Fibroblast of skin of left quadriceps (primary cell): ENCODE measurements at regions not wholly inside any gene's neighbourhood (a gene's known extent, or its start where the extent isn't known, plus 50 kb on each side); places are given as distances from the start of the nearest gene placed in this dataset.

Experiments
- DNase-seq, 2 experiments: peaks; one replicate each; pipeline ENCODE4 v3.0.0-alpha.2; 2013; ENCODE audit warnings: low read depth in 2 of 2

GRCh38 chr10:94192974-94193373 lies 169.8 kb downstream of the NOC3L start:
- DNase-seq = no peak

- peak; percentile 42 to 50 for DNase-seq
Measured at GRCh38 chr10:94193466-94193924, 169.2 kb downstream of the NOC3L start.

DNA sequence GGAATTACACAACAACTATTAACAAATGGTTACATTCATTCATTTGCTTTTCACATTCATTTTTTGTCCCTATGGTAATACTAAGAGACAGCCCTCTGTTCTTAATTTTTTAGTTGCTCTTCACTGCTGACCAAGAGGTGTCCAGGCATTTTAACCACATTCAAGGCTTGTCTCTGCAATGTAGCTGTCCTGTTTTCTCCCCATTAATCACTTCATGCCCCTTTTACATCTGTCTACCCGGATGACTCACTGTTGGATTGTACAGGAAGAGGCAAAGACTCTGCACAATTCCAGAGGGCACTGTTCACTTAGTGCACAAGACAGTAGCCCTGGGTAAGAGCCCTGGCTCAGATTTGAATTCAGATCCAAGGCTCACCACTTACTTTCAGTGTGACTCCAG lies 168.5 kb downstream of the NOC3L start:
- DNase-seq = peak; percentile 14 to 24

DNA sequence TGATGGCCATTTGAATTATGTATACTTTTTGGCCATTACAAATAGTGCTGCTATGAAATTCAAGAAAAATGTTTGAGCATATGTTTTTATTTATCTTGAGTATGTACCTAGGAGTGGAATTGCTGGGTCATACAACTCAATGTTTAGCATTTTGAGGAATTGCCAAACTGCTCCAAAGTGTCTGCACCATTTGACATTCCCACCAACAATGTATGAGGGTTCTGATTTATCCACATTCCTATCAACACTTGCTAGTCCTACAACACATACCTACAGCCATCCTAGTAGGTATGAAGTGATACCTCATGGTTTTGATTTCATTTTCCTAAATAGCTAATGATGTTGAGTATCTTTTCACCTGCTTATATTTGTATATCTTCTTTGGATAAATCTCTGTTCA lies 165.5 kb downstream of the NOC3L start:
- no peak for DNase-seq

- no peak for DNase-seq
Measured at GRCh38 chr10:94198324-94198723, 164.4 kb downstream of the NOC3L start.

DNA sequence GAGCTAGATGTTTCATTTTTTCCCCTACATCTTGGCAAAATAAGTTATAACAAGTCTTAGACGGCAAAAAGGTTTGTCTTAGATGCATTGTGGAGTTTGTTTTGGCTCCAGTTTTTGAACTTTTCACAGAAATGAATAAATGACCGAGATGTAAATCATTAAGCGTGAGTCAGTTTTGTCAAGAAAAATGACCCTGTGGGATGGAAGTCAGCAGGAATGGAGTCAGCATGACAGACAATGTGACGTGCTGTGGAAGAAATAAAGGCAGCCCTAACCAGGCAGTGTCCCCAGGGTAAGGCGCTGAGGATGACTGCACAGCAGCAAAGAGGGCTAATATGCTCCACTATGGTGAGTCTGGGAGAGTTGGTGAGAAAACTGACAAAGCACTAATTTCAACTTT lies 163.2 kb downstream of the NOC3L start:
- no peak for DNase-seq

DNA sequence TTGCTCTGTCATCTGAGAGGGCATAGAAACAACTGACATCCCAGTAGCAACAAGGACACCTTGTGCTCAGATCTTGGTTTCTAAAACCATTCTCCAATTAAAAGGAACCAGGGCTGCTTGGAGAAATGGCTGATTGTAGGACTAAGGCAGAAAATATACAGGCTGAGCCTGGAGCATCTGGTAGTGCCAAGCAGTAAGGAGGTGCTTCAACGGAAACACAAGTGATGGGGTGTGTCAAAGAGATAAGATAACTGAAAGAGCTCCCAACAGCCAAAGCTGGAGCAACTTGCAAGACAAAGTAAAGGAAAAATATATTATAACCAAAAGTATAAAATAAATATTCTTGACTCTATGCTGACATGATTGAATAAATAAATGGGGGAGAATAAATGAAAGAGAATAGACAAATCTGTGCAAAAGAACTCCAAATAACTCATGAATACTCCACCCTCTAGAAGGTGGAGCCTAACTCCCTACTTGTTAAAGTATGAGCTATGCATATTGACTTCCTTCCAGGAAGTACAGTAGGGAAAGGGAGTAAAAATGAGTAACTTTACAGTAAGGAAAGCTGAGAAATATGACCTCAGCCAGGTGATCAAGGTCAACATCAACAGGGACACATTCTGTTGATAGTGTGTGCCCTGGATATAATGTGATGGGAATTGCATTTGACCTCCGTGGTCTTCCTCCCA lies 162.4 kb downstream of the NOC3L start:
- DNase-seq = no peak

DNA sequence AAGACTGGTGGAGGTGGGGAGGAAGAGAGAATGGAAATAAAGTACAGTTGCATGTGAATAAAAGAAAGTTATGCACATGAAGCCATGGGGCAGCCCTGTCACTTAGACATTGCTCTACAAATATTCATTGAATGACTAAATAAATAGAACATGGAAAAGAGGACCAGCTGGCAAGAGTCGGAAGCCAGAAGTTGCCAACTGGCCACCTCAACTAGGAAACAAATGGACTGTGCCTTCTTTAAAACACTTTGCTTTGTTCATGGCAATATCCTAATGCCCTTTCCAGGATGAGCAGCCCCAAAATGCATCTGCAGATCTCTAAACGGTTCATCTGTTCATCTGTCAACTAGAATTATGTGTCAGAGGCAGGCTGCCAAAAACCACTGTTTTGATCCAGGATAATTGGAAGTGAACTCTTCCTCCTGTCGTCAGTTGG lies 157.3 kb downstream of the NOC3L start:
- peak in 1 of 2 experiments; percentile 24 for DNase-seq

GRCh38 chr10:94206176-94206575 lies 156.6 kb downstream of the NOC3L start:
- DNase-seq = no peak

- DNase-seq = no peak
Measured at GRCh38 chr10:94208315-94208714, 154.4 kb downstream of the NOC3L start.

DNA sequence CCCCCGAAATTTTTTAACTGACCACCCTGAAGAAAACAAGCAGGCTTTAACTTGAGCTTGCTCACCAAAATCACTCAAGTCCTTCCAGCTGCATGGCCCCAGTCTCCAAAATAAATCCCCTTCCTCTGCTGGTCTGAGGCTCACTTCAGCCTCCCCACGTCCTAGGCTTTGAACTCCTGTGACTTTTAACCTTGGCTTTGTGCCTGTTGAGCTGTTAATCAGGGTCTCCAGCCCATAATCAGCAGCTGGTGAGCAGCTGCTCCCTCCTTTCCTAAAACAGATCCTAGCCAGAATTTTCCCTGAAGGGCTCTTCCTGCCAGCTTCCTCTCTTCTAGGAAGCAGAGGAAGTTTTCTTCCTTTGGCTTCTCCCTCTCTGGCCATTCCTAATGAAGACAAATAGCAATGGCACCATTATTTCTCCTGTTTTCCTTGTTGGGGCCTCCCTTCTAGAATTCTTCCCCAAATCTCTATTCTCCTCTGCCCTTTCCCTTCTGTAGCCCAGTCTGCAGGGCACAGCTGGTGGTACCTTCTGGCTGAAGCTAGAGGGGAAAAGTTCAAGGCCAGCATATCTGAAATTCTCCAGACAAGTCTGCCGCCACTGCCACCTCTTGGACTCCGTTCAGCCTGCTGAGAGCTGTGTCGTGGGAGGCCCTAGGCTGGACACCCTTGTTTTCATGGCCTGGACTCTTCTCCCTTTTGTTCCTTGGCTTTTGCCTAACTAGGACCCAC lies 152.1 kb downstream of the NOC3L start:
- DNase-seq = no peak

- no peak for DNase-seq
Measured at GRCh38 chr10:94211169-94211510, 151.6 kb downstream of the NOC3L start.

DNA sequence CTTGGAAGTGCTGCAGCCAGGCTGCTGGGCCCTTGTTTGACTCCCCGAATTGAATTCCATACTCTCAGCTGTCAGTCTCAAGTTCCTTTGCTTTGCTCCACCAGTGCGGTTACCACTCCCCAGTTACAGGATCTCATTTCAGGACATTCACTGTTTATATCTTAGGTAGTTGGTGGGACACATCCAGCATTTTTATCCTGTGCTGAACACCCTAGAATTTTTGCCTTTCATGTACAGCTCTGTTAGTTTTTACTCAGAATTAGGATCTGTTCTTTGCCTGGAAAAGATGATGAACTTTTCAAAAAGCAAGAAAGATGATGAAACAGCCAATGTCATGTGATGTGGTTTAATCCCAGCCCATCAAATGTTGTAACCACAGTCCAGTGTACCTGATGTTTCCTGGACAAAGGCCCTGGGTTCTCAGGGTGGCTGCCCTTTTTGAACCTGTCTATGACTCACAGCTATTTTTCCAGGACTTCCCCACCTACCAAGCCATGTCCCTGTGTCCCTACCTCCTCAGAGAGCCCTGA lies 149.7 kb downstream of the NOC3L start:
- DNase-seq = no peak

DNA sequence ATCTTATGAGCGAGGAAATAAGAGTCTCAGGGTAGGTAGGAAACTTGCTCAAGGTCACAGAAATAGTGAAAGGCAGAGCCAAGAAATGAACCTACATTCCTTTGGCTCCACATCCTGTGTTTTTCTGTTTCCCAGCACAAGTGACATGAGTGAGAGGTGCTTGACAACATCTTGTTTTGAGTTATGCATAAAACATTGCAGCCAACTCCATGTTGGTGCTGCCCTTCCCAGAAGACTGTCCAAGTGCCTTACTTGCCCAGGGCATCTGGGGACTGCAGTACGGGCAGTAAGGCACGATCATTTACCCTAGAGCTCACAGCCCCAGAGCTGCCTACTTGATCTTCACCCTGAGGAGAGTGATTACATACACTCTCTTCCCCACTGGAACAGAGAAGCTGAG lies 148.8 kb downstream of the NOC3L start:
- DNase-seq = no peak

- no peak for DNase-seq
Measured at GRCh38 chr10:94214481-94214893, 148.3 kb downstream of the NOC3L start.

DNA sequence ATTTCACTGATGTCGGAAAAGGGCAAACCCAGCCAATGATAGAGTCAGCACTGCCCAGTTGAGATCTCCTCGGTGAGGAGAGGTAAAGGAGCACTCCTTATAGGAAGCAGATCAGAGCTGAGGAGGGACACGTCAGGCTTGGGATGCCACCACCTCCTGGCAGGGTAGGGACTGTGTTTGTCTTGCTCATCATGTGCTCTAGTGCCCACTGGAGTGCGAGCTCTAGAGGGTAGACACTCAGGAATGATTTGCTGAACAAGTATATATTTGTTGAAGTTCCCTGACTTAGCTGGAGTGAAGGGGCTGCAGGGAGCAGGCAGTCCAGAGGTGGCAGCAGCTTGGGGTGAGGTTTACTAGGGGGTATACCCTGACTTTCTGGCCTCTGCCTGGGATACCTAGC lies 146.5 kb downstream of the NOC3L start:
- no peak for DNase-seq

DNA sequence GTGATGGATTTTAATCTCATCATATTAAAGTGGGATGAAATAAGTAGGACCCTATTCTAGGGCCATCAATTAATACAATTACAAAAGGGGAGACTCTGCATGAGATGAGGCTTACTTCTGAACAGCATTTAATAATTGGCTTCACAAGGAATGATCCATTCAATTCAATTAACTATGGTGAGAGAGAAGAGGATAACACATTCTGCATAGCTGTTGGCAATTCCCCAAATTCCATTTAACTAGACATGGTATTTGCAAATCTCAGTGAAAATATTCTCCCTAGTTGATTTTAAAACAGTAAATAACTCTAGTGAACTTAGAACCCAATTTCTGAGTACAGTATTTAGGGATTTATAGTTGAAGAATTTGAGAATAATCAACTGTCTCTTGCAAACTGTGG lies 145.3 kb downstream of the NOC3L start:
- no peak for DNase-seq

- no peak for DNase-seq
Measured at GRCh38 chr10:94218493-94219183, 144.1 kb downstream of the NOC3L start.

DNA sequence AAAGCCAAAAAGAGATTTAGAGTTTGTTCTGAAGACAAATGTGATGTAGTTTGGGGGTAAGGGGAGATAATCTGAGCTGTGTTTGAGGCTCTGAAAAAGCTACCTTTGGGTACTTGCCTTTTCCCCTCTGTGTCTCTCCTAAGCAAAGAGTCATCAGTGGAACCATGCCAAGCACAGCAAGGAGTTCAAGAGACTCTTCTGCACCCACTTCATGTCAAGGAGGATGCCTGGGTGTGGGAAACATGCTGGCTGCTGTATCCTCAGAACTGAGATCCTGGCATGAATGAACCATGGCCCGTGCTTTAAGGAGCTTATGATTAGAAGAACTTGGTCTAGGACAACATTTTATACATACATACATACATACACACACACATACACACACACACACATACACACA lies 142.9 kb downstream of the NOC3L start:
- no peak for DNase-seq

DNA sequence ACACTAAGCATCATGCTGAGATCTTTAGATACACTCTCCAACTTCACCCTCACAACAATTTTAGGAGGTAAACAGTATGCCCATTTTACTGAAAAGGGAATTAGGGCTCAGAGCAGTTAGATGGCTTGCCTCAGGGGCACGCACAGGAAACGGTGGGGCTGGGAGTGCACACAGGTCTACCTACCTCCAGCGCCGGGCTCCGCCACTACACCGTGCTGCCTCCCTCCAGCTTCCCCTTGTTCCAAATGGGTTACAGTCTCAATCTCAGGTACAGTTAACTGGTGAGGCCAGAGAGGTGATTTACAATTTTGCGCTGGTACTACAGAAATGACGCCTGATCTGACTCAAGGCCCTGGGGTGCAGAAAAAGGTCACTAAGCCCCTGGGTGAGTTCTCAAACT lies 142.0 kb downstream of the NOC3L start:
- DNase-seq = no peak

DNA sequence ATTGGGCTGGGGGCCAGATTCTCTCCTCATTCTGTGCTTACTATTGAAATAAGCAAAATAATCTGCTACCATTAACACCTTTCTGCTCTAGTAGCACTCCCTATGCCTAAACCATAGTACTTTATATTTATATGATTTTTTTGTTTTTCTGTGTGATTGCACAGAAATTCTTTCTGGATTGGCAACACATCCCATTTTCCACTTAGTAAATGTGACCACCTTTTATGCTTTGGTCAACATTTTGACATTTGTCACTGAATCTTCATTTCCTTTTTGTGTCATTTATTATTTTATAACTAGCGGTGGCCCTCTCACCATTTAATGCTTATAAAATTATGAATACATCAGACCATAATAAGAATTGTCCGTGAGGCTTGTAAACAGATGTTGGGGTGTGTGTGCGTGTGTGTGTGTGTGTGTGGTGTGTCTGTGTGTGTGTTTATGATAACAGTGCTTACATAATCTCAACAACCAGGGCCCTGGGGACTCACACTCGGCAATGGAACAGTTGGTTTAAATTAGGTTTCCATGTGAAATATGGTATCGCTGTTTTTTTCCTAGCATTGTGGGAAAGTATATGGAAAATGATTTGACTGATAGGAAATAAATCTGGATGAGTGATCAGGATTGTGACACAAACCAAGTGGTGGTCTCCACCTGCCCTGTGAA lies 138.9 kb downstream of the NOC3L start:
- DNase-seq = peak; percentile 32 to 39

GRCh38 chr10:94224656-94225055 lies 138.1 kb downstream of the NOC3L start:
- DNase-seq = no peak
